Stomach (tissue), 8 donors: ENCODE measurements at regions not wholly inside any gene's neighbourhood (a gene's known extent, or its start where the extent isn't known, plus 50 kb on each side); places are given as distances from the start of the nearest gene placed in this dataset.
A peak's percentile ranks its signal among the peaks of the same experiment; 100 is the strongest.

Experiments used
- DNase-seq, 2 donors: peaks; one replicate each; pipeline versions ENCODE4 v3.0.0 to v3.0.0-alpha.2; 2013 to 2019
- H3K27ac ChIP-seq, 5 donors: fragments of 200-600 bp in 4 of 5; sonication (generic) in 4 of 5; one replicate each; pipeline ENCODE4 v1.5.1; 2013 to 2019; ENCODE audit warnings: mild to moderate bottlenecking in 1 of 5, moderate library complexity in 1 of 5
- H3K27me3 ChIP-seq, 3 donors: fragments of 200-600 bp; sonication (generic); one replicate each; pipeline ENCODE4 v1.5.1; 2017 to 2019; ENCODE audit warnings: mixed run types in 1 of 3
- H3K36me3 ChIP-seq, 4 donors: fragments of 200-600 bp; sonication (generic); 1 replicate in 3 of 4; 2 replicates in 1 of 4; pipeline ENCODE4 v1.5.1; 2016 to 2019
- H3K4me1 ChIP-seq, 4 donors: fragments of 200-600 bp; sonication (generic); one replicate each; pipeline ENCODE4 v1.5.1; 2016 to 2019
- H3K4me3 ChIP-seq, 4 donors: fragments of 200-600 bp; sonication (generic) in 3 of 4; one replicate each; pipeline ENCODE4 v1.5.1; 2016 to 2019; ENCODE audit warnings: mild to moderate bottlenecking in 1 of 4
- H3K9me3 ChIP-seq, 4 donors: fragments of 200-600 bp; sonication (generic); one replicate each; pipeline ENCODE4 v1.5.1; 2016 to 2019
- EP300 ChIP-seq: sonication (generic); formaldehyde crosslinking; IDR thresholded peaks from one replicate; pipeline ENCODE4 v1.6.1; 2017; ENCODE audit warnings: antibody characterized with exemption
- POLR2A ChIP-seq, 4 donors: fragments of 450-650 bp; IDR thresholded peaks; one replicate each; pipeline ENCODE4 v1.6.1; 2016; ENCODE audit warnings: antibody characterized with exemption in 4 of 4, control low read depth in 2 of 4, mild to moderate bottlenecking in 1 of 4, moderate library complexity in 1 of 4
- POLR2AphosphoS5 ChIP-seq, 3 donors: sonication (generic); formaldehyde crosslinking; IDR thresholded peaks; one replicate each; pipeline ENCODE4 v1.6.1; 2016; ENCODE audit warnings: antibody characterized with exemption in 3 of 3
- WGBS, 5 donors: extraction: QIAGEN DNeasy Blood & Tissue Kit in 3 of 5; methylation state at CpG; one replicate each; pipeline versions ENCODE4 v1.1.5 to v1.1.7; 2013 to 2018; 5-methylcytosine and 5-hydroxymethylcytosine counted together
- intact Hi-C: fragments of 100-400 bp; cut with DNase I; formaldehyde crosslinking; loops from one replicate; pipeline ENCODE4 v1.15.1; 2023; ENCODE audit warnings: low total_unique reads
- TF ChIP-seq, protein P1 (sequence below), 7 experiments: fragments of 450-650 bp in 4 of 7; fragments of 200-600 bp in 3 of 7; sonication (generic) in 3 of 7; IDR thresholded peaks; one replicate each; pipeline ENCODE4 v1.5.1; 2016 to 2019; ENCODE audit warnings: antibody characterized with exemption in 7 of 7, control low read depth in 2 of 7, mild to moderate bottlenecking in 1 of 7
- donor health status: healthy with polysubstance abuse.
- donor health status: Bipolar disorder and iron deficiency.
- donor health status: healthy.

DNA sequence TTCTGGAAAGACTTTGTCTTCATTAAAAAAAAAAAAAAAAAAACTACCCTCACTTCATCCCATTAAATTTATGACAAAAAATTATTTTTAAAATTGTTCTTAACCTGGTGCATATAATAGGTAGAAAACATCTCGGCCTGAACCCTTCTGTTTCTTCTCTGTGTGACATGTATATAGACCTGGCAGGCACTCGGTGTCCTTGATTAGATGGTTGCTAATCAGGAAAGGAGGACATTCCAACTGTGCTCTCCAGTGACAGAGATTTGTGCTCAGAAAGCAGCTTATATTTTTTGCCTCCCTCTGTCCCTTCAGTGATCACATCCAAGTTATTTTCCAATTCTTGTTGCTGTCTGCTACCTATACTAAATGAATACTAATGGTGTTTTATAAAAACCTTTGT, 355.6 kb downstream of the CBLL2 start:
- no peaks in the 10 kb centered on the region for H3K9me3 ChIP-seq
- TF ChIP-seq, protein P1, sequence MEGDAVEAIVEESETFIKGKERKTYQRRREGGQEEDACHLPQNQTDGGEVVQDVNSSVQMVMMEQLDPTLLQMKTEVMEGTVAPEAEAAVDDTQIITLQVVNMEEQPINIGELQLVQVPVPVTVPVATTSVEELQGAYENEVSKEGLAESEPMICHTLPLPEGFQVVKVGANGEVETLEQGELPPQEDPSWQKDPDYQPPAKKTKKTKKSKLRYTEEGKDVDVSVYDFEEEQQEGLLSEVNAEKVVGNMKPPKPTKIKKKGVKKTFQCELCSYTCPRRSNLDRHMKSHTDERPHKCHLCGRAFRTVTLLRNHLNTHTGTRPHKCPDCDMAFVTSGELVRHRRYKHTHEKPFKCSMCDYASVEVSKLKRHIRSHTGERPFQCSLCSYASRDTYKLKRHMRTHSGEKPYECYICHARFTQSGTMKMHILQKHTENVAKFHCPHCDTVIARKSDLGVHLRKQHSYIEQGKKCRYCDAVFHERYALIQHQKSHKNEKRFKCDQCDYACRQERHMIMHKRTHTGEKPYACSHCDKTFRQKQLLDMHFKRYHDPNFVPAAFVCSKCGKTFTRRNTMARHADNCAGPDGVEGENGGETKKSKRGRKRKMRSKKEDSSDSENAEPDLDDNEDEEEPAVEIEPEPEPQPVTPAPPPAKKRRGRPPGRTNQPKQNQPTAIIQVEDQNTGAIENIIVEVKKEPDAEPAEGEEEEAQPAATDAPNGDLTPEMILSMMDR (IDR thresholded peaks at IDR 0.05) = no peak
- TF ChIP-seq POLR2AphosphoS5 (IDR thresholded peaks at IDR 0.05) (no peak), EP300 (no peak), POLR2A (IDR thresholded peaks at IDR 0.05) (no peak)
- no peaks in the 10 kb centered on the region for H3K36me3 ChIP-seq
- H3K27ac ChIP-seq = no peak overlapping the region
- intact Hi-C loops = no loop called here
- no peaks in the 10 kb centered on the region for H3K4me1 ChIP-seq
- no peak for DNase-seq
- 56 to 83% (median 64%) methylated on average over 2 of the region's 2 CpGs for WGBS, 5 donors
- no peak overlapping the region for H3K4me3 ChIP-seq
- no peaks in the 10 kb centered on the region for H3K27me3 ChIP-seq

DNA sequence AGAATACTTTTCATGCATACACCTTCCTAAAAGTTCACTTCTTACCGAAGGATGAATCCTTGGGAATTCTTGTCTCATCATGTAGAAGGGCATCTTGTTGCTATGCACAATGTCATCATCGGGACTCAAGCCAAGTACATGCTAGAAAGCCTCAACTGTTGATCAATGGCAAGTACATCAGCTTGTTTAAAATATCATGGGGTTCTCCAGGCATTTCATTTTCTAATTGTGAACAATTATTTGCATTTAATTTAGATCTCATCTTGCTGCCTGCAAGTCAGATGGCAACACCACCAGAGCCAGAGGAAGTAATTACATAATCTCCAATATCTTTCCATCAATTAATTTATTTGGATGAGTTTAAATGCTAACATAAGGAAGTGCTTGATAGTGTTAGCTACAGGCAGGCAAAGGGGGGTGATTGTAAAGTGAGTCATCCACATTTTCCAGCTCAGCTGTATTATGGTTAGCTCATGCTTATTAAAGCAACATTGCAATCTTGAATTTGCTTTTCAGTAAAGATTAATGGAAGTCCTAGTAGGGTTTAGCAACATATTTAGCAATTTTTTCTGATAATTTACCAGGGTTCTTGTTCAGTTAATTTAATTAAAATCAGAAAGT, 356.5 kb downstream of the CBLL2 start:
- no peaks in the 10 kb centered on the region for H3K9me3 ChIP-seq
- WGBS, 5 donors = 54 to 91% (median 66%) methylated on average over 2 of the region's 2 CpGs
- H3K27me3 ChIP-seq = no peaks in the 10 kb centered on the region
- intact Hi-C loops = no loop called here
- TF ChIP-seq EP300 (no peak), POLR2AphosphoS5 (IDR thresholded peaks at IDR 0.05) (no peak), POLR2A (IDR thresholded peaks at IDR 0.05) (no peak)
- TF ChIP-seq, protein P1 (IDR thresholded peaks at IDR 0.05) = no peak
- DNase-seq = peak in 1 of 2 donors; percentile 44
- H3K4me3 ChIP-seq = no peak overlapping the region
- no peaks in the 10 kb centered on the region for H3K4me1 ChIP-seq
- H3K36me3 ChIP-seq = no peaks in the 10 kb centered on the region
- no peak overlapping the region for H3K27ac ChIP-seq

DNA sequence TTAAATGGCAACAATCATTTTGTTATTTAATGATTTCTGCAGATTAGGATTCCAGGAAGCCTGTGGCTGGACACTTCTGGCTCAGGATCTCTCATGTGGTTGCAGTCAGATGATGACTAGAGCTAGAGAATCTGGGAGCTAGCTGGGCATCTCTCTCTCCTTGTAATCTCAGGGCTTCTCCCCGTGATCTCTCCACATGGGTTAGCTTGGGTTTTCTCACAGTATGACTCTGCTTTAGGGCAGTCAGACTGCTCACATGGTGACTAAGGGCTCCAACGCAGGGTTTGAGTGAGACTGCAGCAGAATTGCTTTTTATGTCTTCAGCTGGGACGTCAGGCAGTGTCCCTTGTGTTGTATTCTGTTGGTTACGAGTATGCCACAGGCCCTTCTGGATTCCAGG, 361.4 kb downstream of the CBLL2 start:
- WGBS, 5 donors = 49 to 72% (median 60%) methylated on average over 4 of the region's 4 CpGs
- TF ChIP-seq POLR2A (IDR thresholded peaks at IDR 0.05) = no peak
- no peak for TF ChIP-seq EP300
- TF ChIP-seq, protein P1 (IDR thresholded peaks at IDR 0.05) = no peak
- TF ChIP-seq POLR2AphosphoS5 (IDR thresholded peaks at IDR 0.05) = no peak

DNA sequence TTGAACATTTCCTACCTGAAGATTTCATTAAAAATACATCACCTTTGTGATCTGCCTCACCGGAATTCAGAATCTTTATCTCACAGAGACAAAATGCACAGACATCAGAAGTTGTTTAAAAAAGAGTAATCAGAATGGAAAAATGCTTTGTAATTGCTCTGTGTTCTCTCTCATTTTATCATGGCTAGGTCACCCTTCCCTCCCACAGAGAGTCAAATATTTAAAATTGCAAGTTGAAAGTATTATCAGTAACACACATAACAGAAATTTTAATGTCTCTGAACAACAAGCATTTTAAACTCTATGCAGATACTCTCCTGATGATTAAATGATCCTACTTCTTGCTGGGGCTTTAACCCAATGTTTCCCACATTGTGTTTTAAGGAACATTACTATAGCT, 362.0 kb downstream of the CBLL2 start:
- Histone ChIP-seq H3K36me3 (no peaks in the 10 kb centered on the region), H3K4me1 (no peaks in the 10 kb centered on the region), H3K4me3 (no peak overlapping the region), H3K9me3 (no peaks in the 10 kb centered on the region), H3K27me3 (no peaks in the 10 kb centered on the region), H3K27ac (no peak overlapping the region)
- TF ChIP-seq POLR2AphosphoS5 (IDR thresholded peaks at IDR 0.05) = no peak
- TF ChIP-seq, protein P1 (IDR thresholded peaks at IDR 0.05) = no peak
- no peak for TF ChIP-seq EP300
- no peak for TF ChIP-seq POLR2A (IDR thresholded peaks at IDR 0.05)
- DNase-seq = no peak
- intact Hi-C loops = no loop called here
- 53 to 71% (median 69%) methylated on average over 1 of the region's 1 CpG for WGBS, 5 donors

More for the DNA sequence above, 361.4 kb downstream of the CBLL2 start:
- no peak overlapping the region for H3K27ac ChIP-seq
- no peak for DNase-seq
- no peaks in the 10 kb centered on the region for H3K36me3 ChIP-seq
- no peak overlapping the region for H3K4me3 ChIP-seq
- H3K9me3 ChIP-seq = no peaks in the 10 kb centered on the region
- intact Hi-C loops = no loop called here
- no peaks in the 10 kb centered on the region for H3K27me3 ChIP-seq
- H3K4me1 ChIP-seq = no peaks in the 10 kb centered on the region
